G401.6 (cell line): ENCODE measurements at regions not wholly inside any gene's neighbourhood (a gene's known extent, or its start where the extent isn't known, plus 50 kb on each side); places are given as distances from the start of the nearest gene placed in this dataset.

Experiments
- FAIRE-seq: peaks from 2 replicates; lab custom pipeline; 2012; peaks lifted over from hg19 to GRCh38; lab: Jason Lieb, UNC

DNA sequence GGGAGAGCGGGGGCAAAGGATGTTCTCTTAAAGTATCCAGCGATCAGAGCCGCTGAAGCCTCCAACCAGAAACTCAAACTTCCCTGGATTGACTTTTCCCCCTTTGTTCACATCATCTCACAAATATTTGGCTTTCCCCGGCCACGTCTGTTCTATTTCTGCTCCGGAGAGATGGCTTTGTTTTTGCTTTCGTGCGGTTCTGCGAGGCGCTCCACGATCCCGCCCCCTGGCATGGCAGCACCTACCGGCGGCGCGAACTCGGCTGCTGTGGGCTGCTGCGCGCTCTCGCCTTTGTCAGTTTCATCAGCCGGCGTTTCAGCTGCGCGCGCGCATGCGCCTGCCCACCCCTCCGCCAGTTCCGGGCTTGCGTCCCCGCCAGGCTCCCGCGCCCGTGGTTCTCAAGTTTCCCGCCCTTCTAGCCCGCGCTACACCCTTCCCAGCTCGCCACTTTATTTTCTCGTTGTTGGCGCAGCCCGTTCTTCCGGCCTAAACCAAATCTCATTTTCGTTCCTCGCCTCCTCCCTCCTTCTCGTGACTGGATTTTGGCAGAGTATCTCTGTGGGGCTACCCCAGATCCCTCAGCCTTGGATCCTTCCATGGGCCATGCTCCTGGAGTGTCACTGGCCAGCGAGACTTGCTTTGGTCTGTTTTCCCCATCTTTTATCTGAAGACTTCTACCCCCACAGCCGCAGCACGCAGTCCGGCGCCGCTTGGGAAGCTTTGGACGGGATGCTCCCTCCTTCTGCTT, 98.0 kb downstream of the INSIG2 start:
- FAIRE-seq: no peak

DNA sequence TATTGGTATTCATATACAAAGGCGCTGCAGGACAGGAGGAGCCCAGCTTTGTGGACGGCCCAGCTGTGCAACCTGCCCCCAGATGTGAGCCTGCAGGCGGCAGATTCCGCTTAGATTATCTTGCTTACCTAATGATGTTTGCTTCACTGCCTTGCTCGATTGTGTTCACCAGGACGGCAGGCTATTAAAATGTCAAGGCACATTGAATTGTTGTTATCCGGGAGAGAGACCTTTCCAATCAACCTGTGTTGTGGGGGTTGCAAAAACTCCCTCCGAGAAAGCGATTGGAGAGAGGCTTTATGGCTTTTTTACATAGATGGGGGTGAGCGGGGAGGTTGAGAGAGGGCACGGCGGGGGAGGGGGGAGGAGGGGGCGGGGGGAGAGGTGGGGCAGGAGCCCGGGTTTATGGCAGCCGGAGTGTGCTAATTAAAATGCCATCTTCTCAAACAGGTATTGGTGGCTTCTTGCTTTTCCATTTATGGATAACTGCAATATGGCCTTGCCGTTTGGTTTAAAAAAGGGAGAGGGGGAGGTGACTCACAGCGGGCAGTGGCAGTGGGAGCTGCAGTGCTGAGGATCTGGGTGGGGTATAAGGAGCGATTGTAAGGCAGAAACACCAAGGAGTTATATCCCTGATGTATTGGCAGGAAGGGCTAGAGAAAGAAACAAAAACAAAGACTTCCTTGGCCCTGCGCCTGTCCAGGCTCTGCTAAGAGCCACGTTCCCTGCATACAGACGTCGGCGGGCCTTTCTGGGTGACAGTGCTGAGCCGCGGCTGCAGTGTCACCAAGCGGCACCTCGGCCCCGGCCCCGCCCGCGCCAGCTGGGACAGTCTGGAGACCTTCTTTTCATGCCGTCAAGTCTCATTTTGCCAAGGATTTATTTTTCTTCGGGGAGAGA, 97.2 kb downstream of the INSIG2 start:
- FAIRE-seq: no peak

- FAIRE-seq: no peak
These were observed 95.1 kb downstream of the INSIG2 start for GRCh38 chr2:118183381-118183780.

GRCh38 chr2:118179445-118179844, 91.2 kb downstream of the INSIG2 start:
- no peak for FAIRE-seq

GRCh38 chr2:118177884-118178283, 89.6 kb downstream of the INSIG2 start:
- no peak for FAIRE-seq

GRCh38 chr2:118177318-118177717, 89.0 kb downstream of the INSIG2 start:
- no peak for FAIRE-seq

GRCh38 chr2:118176601-118177000, 88.3 kb downstream of the INSIG2 start:
- FAIRE-seq: no peak

GRCh38 chr2:118171546-118171945, 83.3 kb downstream of the INSIG2 start:
- FAIRE-seq: no peak

DNA sequence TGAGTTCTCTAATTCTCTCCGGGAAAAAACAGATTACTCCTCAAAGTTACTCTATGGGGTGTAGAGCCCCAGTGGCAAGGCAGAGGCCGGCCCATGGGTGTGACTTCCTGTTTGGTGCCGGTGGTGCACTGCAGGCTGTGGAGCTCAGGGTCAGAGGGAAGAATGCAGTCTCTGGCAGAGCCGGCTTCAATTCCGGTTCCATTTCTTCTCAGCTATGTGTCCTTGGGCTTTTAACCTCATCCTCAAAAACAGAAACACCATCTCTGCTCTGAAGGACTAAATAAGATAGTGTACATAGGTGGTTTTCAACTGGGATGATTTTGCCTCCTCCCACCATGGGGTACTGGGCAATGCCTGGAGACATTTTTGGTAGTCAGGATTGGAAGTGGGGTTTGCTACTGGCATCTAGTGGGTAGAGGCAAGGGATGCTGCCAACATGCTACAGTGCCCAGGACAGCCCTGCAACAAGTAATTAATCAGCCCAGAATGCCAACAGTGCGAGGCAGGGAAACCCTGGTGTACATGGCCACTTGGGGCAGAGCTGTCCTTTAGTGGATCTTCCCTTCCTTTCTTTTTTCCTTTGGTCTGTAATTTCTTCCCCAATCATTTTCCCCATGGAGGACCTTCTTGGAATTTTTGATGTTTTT, 81.2 kb downstream of the INSIG2 start:
- no peak for FAIRE-seq

DNA sequence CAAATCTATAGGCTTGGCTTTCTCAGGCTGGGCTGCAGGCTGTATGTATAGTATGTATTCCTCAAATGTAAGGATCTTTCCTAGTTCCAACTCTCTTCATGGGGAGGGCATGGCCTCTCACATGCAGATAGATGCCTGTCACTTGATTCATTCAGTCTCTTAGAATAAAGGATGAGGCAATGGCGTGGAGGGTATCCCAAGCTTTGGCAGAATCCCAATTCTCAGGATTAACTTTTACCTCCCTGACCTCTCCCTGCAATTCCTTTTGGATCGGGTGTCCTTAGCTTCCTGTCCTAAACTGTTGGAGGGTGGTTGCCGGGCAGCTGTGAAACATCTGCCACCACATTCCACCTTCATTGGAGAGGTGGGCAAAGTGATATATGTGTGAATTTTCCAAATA, 80.3 kb downstream of the INSIG2 start:
- no peak for FAIRE-seq

DNA sequence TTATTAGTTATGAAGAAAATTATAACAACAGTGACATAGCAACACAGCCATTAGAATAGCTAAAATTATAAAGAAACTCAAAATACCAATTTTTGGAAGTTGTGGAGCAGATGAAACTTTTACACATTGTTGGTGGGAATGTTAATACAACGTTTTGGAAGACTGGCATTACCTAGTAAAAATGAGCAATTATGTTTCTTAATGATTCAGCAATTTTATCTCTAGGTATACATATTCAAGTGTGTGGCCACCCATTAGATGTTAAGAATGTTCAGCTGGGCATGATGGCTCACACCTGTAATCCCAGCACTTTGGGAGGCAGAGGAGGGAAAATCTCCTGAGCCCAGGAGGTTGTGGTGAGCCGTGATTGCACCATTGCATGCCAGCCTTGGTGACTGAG, 78.8 kb downstream of the INSIG2 start:
- no peak for FAIRE-seq

GRCh38 chr2:118166242-118166641, 78.0 kb downstream of the INSIG2 start:
- FAIRE-seq: no peak

- FAIRE-seq: no peak
These were observed 77.3 kb downstream of the INSIG2 start for GRCh38 chr2:118165595-118165994.
